WERI-Rb-1 (cell line): ENCODE measurements at regions not wholly inside any gene's neighbourhood (a gene's known extent, or its start where the extent isn't known, plus 50 kb on each side); places are given as distances from the start of the nearest gene placed in this dataset.

ENCODE experiments used
- DNase-seq: peaks from one replicate; pipeline ENCODE4 v3.0.0-alpha.2; 2020
- H3K27ac ChIP-seq: fragments of 250-450 bp; sonication (Bioruptor Pico); 2 replicates; pipeline ENCODE4 v1.5.1; 2020; ENCODE audit warnings: mild to moderate bottlenecking, moderate library complexity
- H3K27me3 ChIP-seq: fragments of 250-450 bp; sonication (Bioruptor Pico); 2 replicates; pipeline ENCODE4 v1.5.1; 2021; ENCODE audit warnings: mild to moderate bottlenecking, low read depth, moderate library complexity; ENCODE audit not compliant: insufficient read depth, severe bottlenecking
- H3K36me3 ChIP-seq: fragments of 250-450 bp; sonication (Bioruptor Pico); 2 replicates; pipeline ENCODE4 v1.5.1; 2020; ENCODE audit warnings: mild to moderate bottlenecking, moderate library complexity
- H3K4me3 ChIP-seq: 2 replicates; pipeline ENCODE4 v1.5.1; 2011; ENCODE audit warnings: low read depth, mild to moderate bottlenecking, control low read depth, low read length
- H3K9me3 ChIP-seq: fragments of 250-450 bp; sonication (Bioruptor Pico); 2 replicates; pipeline ENCODE4 v1.5.1; 2021; ENCODE audit warnings: mild to moderate bottlenecking, moderate library complexity; ENCODE audit not compliant: severe bottlenecking
- CTCF ChIP-seq: IDR thresholded peaks from 2 replicates; pipeline ENCODE4 v1.5.1; 2011; ENCODE audit warnings: low read depth, mild to moderate bottlenecking, control low read depth, inconsistent platforms, low read length

- H3K9me3 ChIP-seq, result no peaks in the 10 kb centered on the region
- H3K27me3 ChIP-seq, result peaks cover 26% of the 10 kb centered on the region
- no peak overlapping the region for H3K27ac ChIP-seq
- H3K36me3 ChIP-seq, result no peaks in the 10 kb centered on the region
- TF ChIP-seq CTCF, result no peak
- no peak overlapping the region for H3K4me3 ChIP-seq
- no peak for DNase-seq
Observed at GRCh38 chr9:21653589-21653988, 148.8 kb upstream of the MTAP start.

- no peaks in the 10 kb centered on the region for H3K9me3 ChIP-seq
- no peak for DNase-seq
- H3K4me3 ChIP-seq, result no peak overlapping the region
- H3K36me3 ChIP-seq, result no peaks in the 10 kb centered on the region
- no peak overlapping the region for H3K27ac ChIP-seq
- H3K27me3 ChIP-seq, result peaks cover 28% of the 10 kb centered on the region
- no peak for TF ChIP-seq CTCF
Observed at GRCh38 chr9:21656776-21657674, 145.4 kb upstream of the MTAP start.

- Histone ChIP-seq H3K4me3 (no peak overlapping the region), H3K36me3 (no peaks in the 10 kb centered on the region), H3K27me3 (peaks cover 24% of the 10 kb centered on the region), H3K27ac (no peak overlapping the region), H3K9me3 (no peaks in the 10 kb centered on the region)
- no peak for TF ChIP-seq CTCF
- DNase-seq, result no peak
Observed at GRCh38 chr9:21657966-21658667, 144.3 kb upstream of the MTAP start.

- no peak for TF ChIP-seq CTCF
- Histone ChIP-seq H3K9me3 (no peaks in the 10 kb centered on the region), H3K4me3 (no peak overlapping the region), H3K36me3 (no peaks in the 10 kb centered on the region), H3K27ac (no peak overlapping the region), H3K27me3 (peaks cover 32% of the 10 kb centered on the region)
- DNase-seq, result no peak
Observed at GRCh38 chr9:21660976-21661375, 141.5 kb upstream of the MTAP start.

GRCh38 chr9:21661626-21662025, 140.8 kb upstream of the MTAP start:
- Histone ChIP-seq H3K27me3 (peaks cover 36% of the 10 kb centered on the region), H3K27ac (no peak overlapping the region), H3K36me3 (no peaks in the 10 kb centered on the region), H3K9me3 (no peaks in the 10 kb centered on the region), H3K4me3 (no peak overlapping the region)
- no peak for DNase-seq
- no peak for TF ChIP-seq CTCF
